Central memory CD4-positive, alpha-beta T cell (primary cell): ENCODE measurements at regions not wholly inside any gene's neighbourhood (a gene's known extent, or its start where the extent isn't known, plus 50 kb on each side); places are given as distances from the start of the nearest gene placed in this dataset.

Experiments used
- DNase-seq: peaks from one replicate; pipeline ENCODE4 v3.0.0; 2022

DNA sequence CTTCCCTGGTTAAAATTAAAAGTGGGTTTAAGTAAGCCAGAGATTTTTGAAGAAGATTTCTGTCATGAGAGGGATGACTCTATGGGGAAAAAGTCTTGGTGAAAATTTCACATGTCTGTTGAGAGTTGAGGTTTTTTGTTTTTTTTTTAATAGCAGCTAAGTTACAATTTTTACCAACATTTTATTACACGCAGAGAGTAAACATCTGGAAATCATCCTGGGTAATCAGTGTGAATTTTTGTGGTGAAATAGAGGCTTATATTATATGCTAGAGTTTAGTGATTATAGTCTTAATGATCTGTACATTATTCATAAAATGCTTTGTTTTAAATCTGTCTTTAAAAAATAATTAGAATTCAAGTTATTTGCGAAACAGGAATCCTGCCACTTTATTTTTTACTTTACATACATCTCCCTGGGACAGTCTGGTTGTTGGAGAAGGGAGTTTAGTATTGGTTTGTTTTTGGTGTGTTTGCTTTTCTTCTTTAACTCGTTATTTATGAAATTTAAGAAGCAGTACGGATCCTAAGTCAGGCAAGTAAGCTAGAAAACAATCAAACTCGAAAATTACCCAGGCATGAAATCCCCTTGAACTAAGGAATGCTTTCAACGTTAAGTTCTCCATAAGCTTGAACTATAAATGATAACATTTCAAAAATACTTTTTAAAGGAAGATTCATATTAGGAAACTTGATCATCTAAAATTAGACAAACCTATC, 143.4 kb upstream of the TSC22D2 start:
- no peak for DNase-seq

GRCh38 chr3:150261958-150262357, 146.1 kb upstream of the TSC22D2 start:
- no peak for DNase-seq

DNA sequence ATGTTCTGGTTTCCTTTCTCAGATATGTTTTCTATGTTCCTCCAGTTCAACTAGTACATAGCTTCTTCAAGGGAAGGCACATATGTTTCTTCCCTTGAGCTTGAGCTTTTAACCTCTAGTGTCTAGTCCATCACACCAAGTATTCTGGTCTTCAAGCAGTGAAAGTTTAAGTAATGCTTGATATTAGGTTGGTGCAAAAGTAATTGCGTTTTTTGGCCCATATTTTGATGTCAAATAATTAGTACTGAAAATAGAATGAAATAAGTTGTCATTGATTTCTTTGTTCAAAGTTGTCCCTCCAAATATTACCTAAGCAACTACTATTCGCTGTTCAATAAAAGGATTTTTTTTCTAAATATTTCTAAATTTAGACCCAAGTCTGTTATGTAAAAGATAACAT, 146.7 kb upstream of the TSC22D2 start:
- DNase-seq, result no peak

DNA sequence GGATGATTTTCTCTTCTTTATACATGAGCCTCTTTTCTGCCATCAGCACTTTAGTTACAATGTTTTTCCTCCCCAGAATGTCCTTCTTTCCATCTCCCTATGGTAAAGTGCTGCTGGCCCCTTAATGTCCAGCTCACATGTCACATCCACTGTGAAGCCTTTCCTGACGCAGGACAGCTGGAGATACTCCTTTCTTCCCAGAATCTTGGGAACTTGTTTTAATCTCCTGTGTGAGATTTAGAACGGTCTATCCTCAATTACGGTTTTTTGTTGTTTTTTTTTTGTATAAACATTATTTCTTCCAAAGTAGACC, 147.7 kb upstream of the TSC22D2 start:
- DNase-seq, result no peak

DNA sequence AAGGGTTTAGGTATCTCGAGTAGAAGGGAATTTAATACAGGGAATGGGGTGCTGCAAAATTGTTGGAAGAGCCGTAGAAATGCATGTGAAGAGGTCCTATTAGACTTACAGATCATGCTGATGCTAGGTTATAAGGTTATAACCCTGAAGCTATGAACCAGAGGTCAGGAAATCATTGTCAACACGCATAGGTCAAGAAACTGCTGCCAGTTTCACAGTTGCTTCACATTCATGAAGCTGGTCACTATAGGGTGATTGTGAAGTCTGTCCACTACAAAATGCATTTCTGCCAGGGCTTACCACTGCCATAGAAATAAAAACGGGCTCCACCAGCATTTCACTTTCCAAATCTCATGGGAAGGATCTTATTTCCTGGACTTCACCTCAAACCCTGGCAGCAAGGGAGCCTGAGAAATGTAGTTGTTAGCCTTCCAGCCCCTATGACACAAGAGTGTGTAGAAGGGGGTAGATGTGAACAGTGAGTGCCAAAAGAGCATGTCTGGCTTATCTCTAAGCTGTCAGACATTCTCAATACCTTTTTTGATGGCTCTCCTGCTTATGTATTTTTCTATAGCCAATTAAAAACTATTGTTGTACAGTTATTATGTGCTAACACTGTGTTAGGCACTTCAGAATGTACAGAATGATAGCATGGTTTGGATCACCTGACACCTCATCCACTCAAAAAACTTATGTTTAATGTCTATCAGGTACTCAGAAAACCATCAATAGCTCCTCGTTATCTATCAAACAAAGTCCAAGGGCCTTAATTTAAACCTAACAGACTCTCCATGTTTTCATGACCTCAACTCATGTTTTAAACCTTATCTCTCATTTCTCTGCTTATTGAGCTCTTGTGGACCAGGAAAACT, 148.3 kb upstream of the TSC22D2 start:
- no peak for DNase-seq

- DNase-seq, result no peak
Measured at GRCh38 chr3:150256782-150257181, 151.3 kb upstream of the TSC22D2 start.

- no peak for DNase-seq
Measured at GRCh38 chr3:150256318-150256717, 151.8 kb upstream of the TSC22D2 start.

GRCh38 chr3:150255826-150256225, 152.3 kb upstream of the TSC22D2 start:
- no peak for DNase-seq

- no peak for DNase-seq
Measured at GRCh38 chr3:150255413-150255812, 152.7 kb upstream of the TSC22D2 start.

- DNase-seq, result no peak
Measured at GRCh38 chr3:150254309-150254708, 153.8 kb upstream of the TSC22D2 start.

GRCh38 chr3:150253622-150254021, 154.5 kb upstream of the TSC22D2 start:
- DNase-seq, result no peak

DNA sequence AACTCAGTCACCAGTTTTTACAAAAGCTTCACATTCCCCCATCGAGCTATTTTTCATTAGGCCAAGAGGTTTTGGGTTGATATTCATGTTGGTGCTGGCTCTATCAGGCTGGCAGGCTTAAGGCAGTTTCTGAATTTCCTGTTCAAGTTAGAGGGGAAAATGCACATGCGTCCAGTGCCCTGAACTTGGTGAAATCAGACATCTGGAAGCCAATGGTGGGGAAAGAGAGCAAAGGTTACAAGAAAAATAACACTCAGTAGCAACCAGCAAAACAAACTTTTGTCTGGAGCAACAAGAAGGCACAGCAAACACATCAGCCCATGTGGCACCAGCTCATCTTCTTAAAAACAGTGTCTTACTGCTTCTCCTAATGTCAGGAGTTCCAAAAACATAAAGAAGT, 155.6 kb upstream of the TSC22D2 start:
- DNase-seq, result no peak

GRCh38 chr3:150251187-150252062, 156.7 kb upstream of the TSC22D2 start:
- DNase-seq, result no peak

DNA sequence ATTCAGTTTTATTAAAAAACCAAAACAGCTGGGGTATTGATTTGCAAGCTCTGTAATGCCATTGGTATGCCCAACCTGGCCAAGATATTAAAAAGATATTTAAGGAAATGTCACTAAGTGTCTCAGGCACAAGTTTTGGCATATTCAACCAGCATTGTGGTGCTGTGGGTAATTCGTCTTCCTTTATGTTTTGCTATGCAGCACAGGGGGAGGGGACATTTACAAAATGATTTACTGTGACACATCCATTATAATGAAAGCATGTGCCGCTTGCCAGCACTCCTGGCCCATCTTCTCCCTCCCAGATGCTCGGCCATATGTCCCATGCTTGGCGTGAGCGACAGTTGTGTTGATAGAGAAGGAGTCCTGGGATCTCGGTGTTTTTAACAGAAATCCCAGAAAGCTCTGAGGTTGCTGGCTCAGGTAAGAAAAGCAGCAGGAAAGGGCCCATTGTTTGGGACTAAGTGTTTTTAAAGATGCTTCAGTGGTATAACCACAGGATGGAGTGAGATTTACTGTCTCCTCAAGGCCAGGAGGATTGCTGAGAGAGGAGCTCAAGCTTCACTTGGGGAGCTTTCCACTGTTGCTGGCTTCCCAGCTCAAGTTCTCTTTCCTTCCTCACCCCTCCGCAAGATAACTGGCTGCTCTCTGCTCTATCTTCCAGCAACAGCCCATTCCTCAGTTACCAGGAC, 158.2 kb upstream of the TSC22D2 start:
- DNase-seq, result no peak

- no peak for DNase-seq
Measured at GRCh38 chr3:150248888-150249681, 159.0 kb upstream of the TSC22D2 start.

GRCh38 chr3:150248116-150248887, 159.8 kb upstream of the TSC22D2 start:
- no peak for DNase-seq

DNA sequence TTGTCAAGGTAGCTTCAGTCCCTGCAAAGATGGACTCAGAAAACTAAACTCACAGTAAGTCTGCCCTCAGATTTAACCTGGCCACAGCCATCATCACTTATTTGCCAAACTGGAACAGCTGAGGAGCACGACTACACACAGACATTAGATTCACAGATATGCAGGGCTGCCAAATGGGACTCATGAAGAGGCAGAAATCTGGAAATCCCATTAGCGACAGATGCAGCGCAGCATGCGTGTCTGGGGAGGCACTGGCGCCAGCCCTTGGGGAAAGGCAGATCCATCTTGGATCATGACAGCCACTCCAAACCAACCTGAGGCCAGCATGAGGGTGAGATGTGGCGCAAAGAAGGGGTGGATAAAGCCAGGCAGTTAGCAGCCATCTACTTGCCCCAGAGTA, 160.7 kb upstream of the TSC22D2 start:
- DNase-seq, result no peak

- DNase-seq, result no peak
Measured at GRCh38 chr3:150243466-150243865, 164.6 kb upstream of the TSC22D2 start.

DNA sequence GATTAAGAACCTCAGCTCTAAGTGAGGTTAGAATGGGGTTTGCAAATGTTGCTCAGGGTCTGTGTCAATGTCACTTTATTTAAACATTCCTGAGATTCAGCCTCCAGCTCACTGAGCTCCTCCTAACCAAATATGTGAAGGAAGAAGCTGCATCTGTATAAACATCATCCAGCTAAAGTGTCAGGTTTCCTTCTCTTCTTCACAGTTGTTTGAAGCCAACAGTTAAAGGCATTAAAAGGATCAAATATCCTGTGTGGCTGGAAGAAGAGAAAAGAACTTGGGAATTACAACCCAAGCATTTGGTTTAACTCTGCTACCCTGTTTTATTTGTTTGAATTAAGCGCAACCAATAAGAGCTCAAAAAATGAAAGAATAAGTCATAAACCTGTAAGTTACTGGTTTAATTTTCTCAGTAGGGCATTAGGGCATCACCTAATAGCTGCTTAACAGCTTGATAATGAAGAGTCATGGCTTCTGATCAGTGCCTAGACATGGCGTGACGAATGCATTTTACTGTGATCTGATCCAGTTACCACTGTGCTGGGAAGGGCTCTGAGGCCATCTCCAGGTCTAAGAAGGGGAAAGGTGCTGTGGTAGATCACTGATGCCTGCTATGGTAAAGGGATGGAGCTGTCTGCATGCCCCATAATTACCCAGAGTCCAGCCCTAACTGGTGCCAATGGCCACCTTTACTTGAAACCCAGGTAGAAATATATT, 165.7 kb upstream of the TSC22D2 start:
- no peak for DNase-seq

DNA sequence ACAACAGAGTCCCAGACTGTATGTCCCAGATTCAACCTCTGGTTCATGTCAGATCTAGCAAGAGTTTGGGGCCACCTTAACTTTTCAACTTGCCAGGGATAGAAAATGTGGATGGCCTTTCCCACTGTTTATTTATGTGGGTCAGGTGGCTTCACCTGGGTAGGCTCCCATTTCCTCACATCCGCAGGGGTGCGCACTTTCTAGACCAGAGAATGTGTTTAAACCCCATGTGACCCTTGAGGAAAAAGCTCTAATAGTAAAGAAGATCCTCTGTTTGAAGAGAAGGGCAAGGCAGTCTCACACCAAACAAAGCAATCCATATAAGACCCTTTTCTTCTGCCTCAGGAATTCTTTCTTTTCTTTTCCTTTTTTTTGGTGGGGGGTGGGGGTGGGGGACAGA, 167.2 kb upstream of the TSC22D2 start:
- no peak for DNase-seq
